PC-3 (cell line): ENCODE measurements at regions not wholly inside any gene's neighbourhood (a gene's known extent, or its start where the extent isn't known, plus 50 kb on each side); places are given as distances from the start of the nearest gene placed in this dataset.

Experiments used
- EZH2 ChIP-seq: fragments of 300-600 bp; sonication (generic); IDR thresholded peaks from one replicate; pipeline ENCODE4 v1.6.1; 2017; ENCODE audit warnings: antibody characterized with exemption, mild to moderate bottlenecking, low read length; ENCODE audit not compliant: unreplicated experiment
- EZH2phosphoT487 ChIP-seq: fragments of 300-600 bp; sonication (generic); IDR thresholded peaks from 2 replicates; pipeline ENCODE4 v1.6.1; 2018; ENCODE audit warnings: mild to moderate bottlenecking, antibody characterized with exemption, low read length, borderline replicate concordance
- TF ChIP-seq, protein P1 (sequence below): fragments of 300-600 bp; sonication (generic); conservative IDR thresholded peaks from 2 replicates; pipeline ENCODE4 v1.5.1; 2017; ENCODE audit warnings: antibody characterized with exemption, low read depth, mild to moderate bottlenecking, low read length

DNA sequence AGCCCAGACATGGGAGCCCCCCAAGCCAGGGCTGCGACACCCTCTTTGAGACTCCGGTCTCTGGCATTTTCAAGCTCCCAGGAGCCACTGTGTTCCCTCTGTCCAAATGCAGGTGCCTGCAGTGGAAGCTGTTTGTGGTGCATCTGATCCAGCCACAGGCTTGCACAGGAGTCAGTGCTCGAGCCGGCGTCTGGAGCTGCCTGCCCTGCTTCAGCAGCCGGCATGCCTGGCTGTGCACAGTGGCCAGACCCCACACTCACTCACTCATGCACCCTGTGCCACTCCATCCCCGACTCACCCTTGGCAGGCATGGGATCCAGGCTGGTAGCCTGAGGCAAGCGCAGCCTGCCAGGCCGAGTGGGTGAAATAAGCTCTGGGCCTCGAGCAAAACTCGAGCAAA lies 555.0 kb upstream of the CCDC54 start:
- TF ChIP-seq, protein P1, sequence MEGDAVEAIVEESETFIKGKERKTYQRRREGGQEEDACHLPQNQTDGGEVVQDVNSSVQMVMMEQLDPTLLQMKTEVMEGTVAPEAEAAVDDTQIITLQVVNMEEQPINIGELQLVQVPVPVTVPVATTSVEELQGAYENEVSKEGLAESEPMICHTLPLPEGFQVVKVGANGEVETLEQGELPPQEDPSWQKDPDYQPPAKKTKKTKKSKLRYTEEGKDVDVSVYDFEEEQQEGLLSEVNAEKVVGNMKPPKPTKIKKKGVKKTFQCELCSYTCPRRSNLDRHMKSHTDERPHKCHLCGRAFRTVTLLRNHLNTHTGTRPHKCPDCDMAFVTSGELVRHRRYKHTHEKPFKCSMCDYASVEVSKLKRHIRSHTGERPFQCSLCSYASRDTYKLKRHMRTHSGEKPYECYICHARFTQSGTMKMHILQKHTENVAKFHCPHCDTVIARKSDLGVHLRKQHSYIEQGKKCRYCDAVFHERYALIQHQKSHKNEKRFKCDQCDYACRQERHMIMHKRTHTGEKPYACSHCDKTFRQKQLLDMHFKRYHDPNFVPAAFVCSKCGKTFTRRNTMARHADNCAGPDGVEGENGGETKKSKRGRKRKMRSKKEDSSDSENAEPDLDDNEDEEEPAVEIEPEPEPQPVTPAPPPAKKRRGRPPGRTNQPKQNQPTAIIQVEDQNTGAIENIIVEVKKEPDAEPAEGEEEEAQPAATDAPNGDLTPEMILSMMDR = no peak
- no peak for TF ChIP-seq EZH2phosphoT487
- TF ChIP-seq EZH2 = no peak
